T-helper 22 cell (primary cell): ENCODE measurements at regions not wholly inside any gene's neighbourhood (a gene's known extent, or its start where the extent isn't known, plus 50 kb on each side); places are given as distances from the start of the nearest gene placed in this dataset.

Experiments used
- DNase-seq: peaks from one replicate; pipeline ENCODE4 v3.0.0-alpha.2; 2020; ENCODE audit warnings: low read depth

DNA sequence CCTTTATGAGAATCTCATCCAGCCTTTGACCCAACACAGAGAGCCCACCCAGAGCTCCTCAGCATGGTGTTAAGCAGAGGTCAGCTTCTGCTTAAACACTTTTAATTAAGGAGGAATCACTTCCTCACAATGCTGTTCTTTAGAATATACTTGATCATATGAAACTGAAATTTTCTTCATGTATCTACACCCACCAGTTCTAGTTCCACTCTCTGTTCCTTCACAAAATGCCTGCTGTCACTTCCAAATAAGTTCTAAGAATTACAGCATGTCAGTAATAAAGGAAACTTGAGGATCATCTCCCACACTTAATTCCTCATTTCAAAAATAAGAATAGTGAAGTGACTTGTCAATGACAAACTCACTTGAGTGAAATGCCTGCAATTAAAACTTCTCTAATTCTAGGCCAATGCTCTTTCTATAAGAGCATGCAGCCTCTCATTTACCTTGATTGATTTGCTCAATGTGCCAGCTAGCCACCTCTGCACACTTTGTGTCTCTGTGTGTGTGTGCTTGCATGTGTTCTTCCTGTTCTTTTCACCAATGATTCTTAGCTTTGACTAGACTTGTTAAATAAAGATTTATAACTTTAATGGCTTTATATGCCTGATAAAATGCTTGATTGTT, 356.3 kb downstream of the PLPP3 start:
- DNase-seq, result no peak

GRCh38 chr1:56220021-56220420, 359.3 kb downstream of the PLPP3 start:
- no peak for DNase-seq

DNA sequence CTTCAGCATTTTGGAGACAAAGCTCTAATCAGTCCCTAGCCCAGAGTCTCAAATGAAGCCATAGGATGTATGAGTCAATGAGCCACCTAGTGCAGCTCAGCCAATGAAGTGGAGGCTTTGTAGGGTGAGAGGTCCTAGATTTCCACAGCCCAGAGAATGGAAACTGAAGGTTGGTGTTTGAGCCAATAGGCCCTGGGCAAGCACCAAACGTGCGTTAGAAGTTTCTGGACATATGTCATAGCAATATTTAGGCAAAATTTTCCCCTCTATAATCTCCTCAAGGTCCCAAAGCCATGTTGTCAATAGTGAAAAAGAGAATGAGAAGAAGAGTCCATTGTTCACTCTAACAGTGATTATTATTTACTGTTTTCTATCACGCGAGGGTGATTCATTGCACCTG, 361.3 kb downstream of the PLPP3 start:
- no peak for DNase-seq

DNA sequence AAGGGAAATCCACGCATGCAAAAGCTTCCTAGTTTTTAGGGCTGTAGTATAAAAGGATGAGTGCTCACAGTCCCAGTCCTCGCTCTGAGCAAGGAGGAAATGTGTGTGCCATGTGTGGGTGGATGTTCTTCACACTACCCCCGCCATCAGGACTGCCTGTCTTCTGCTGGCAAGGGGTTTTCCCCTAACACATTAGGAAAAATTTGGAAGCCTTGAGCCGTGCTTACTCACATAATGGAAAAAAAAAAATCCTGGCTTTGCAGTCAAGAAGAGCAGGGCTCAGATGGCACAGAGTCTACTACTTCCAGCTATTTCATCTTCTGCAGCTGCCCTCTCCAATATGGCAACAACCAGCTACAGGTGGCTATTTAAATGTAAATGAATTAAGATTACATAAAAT, 363.1 kb downstream of the PLPP3 start:
- no peak for DNase-seq

DNA sequence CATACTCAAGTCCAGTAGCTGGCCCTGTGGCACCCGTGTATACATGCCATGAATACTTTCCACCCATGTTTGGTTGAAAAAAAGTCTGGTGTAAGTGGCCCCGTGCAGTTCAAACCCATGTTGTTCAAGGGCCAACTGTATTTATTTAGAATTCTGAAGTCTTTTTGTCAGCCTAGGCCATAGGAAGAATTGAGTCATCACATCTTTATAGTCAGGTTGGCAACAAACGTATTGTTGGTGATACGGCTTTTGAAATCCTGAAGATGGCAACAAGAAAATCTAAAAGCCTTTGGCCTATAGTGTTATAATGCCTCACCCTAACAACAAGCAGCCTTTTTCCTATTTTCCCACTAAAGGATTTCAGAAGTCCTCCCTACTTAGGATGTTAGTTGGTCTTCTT, 363.6 kb downstream of the PLPP3 start:
- DNase-seq, result no peak

GRCh38 chr1:56215086-56215485, 364.3 kb downstream of the PLPP3 start:
- no peak for DNase-seq

GRCh38 chr1:56213068-56213467, 366.3 kb downstream of the PLPP3 start:
- DNase-seq, result no peak

DNA sequence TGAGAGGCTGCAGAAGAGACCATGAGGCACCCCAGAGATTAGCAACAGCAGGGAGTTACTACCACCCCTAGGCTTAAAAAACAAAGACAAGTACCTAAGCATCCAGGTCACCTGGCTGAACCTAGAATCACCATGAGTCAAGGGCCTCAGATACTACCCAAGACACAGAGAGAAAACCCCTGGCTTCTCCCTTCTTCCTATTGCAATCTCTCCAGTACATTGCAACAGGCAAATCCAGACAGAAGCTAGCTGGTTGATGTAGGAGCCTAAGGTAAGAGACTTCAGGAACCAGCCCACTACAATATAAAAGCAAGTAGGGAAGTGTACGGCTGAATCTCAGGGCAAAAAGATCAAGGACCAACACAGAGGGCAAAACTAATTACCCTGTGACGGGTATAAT, 367.2 kb downstream of the PLPP3 start:
- no peak for DNase-seq

DNA sequence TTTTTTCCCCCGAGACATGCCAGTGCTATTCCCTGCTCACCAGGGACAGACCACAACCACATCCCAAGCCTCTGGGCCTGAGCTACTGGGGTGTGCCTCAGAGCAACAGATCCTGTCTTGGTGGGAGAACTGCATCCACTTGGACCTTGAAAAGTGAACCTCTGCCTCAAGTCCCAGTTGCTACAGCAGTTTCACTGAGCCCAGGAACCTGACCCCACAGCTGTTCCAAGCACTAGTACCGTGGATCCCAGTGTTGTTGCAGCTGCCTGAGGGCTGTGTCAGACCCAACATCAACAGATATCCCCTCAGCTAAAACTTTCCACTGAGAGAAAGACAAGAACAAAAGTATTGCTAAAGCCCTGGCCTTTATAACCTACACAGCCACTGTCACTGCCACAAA, 373.0 kb downstream of the PLPP3 start:
- no peak for DNase-seq

DNA sequence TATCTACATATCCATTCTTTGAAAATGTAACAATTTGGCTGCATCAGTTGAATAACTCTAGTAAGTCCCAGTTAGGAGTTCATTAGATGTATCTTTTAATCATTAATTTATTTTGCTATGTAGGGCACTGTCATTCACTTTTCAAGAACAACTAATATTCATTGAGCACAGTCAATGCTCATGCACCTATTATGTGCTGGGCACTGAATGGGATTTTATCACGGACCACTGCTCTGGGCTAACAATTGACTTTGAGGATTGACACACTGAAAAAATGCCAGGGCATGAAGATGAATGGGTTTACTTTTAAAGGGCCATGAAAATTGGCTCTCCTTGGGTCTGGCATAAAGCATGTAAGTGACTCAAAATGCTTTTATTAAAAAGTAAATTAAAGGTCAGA, 375.2 kb downstream of the PLPP3 start:
- no peak for DNase-seq

GRCh38 chr1:56202796-56203492, 376.4 kb downstream of the PLPP3 start:
- no peak for DNase-seq

- DNase-seq, result no peak
Measured at GRCh38 chr1:56202186-56202585, 377.2 kb downstream of the PLPP3 start.

GRCh38 chr1:56200896-56201295, 378.5 kb downstream of the PLPP3 start:
- no peak for DNase-seq

DNA sequence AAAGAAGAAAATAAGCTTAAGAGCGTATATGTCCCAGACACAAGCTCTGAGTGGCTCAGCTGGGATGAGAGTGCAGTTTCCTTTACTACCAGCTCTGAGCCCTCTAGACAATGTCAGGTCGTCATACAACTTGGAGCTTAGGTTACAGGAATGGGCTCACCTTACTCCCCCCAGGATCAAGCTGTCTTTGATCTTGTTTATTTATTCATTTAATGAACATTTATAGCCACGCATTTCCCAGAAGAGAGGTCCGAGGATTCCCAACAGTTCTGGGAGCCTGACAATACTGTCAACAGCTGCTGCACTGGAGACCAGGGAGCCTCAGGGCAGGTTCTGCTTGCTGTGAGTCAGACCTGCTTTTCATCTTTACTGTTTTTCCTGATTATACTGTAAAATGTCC, 378.9 kb downstream of the PLPP3 start:
- no peak for DNase-seq

- DNase-seq, result no peak
Measured at GRCh38 chr1:56199956-56200355, 379.4 kb downstream of the PLPP3 start.

DNA sequence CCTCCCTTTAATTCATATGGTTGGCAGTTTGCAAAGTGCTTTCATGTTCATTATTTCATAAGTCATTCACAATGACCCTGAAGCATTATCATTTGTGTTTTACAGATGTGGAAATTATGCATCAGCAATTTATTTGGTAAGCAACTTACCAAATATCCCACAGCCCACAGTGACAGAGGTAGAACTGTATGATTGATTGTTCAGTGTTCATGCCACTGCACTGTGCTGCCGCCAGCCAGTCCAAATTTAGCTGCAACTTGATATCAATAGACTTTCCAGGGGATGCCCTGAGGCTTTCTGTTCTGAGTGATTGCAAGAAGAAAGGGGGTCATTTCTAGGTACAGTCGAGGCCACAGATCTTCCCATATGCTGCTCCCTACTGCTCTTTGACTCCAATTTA, 380.3 kb downstream of the PLPP3 start:
- DNase-seq, result no peak

DNA sequence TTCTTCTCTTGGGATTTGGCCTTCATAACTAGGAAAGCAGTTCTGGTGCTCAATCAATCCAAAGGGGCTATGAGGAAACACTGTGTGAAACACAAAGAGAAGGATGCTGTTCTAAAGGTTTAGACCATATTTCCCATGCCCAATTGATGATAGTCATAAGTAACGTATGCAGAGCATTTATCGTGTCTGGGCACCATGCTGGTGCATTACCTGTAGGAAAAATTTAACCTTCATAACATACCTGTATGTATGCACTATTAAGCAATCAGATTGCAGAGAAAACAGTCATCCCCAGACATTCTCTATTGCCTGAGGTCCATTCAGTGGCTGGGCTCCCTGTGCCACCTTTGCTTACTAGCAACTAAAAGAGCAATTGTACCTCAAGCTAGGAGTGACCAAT, 381.4 kb downstream of the PLPP3 start:
- DNase-seq, result no peak

DNA sequence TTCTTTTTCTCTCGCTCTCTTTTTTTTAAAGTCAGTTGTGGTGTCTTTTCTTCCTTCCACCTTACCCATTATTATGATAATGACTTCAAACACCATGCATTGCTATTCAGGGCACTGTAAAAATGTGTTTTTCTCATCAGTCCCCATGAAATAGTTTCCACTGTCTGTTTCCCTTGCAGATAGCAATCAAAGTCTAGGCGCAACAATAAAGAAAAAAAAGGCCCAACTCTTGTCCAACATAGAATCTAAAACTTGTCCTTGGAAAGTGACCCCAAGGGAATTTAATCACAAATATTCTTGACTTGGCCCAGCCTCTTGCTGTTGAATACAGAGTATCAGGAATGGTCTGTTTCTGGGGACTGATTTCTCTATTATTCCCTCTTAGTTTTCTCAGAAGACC, 382.5 kb downstream of the PLPP3 start:
- no peak for DNase-seq

DNA sequence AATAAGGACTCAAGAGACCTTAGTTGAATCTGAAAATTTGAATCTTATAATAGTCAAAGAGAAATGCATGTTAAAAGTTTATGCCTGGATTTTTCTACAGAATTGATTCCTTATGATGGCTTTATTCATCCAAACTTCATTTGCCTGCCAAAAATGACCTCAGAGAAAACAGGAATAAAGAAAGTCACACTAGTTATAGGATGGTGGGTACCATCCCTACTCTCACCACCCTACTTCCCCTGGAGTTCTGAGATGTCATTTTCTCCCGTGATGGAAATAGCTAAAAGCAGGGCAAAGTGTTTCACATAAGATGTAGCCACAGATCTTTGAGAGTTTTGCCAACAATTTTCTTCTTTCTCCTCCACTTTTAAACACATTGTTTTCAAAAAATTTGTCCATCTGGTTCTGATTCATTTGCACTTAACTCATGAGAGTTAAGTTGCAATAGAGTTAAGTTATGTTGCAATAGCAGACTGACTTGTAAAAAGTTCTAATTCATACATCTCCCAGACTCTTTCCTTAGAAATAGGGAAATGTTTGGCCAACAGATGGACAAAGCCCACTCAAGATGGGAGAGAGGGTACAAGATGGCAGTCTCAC, 384.6 kb downstream of the PLPP3 start:
- DNase-seq, result no peak

- no peak for DNase-seq
Measured at GRCh38 chr1:56193656-56194055, 385.7 kb downstream of the PLPP3 start.

DNA sequence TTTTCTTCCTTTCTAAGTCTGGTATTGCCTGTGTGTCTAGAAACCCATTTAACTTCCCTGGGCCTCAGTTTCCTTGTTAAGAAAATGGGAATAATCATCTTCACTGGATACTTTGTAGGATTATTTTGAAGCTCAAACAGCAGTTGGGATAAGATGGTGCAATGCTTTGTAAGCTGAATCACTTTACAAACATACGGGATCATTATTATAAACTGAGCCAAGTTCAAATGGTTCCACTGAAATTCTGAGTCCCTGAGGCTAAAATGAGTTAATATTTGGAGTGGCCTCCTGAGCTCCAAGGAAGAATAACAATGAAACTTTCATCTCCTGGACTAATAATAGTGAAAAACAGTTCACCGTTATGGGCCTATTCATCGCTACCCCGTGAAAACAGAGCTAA, 388.0 kb downstream of the PLPP3 start:
- no peak for DNase-seq

DNA sequence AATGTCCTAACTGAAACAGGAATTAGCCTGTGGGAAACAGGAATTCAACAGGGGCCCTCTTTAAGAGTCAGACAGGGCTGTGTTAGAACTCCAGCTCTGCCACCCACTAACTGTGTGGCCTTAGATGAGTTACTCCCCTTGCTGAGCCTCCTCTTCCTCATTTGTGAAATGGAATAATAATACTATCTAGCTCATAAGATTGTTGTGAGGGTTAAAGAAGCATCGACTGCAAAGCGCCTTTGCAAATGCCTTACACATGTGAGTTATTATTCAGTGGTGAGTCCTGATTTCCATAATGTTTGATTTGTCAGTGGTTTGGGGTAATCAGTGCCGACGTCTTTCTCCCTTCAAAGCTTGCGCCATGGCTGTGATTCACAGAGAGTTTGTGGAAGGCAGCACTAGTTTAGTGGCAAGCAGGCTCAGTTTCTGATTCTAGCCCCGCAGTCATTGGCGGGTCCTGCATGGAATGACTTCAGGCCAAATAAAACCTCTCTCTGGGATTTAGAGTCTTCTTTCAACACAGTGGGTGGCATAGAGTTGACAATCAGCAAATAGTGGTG, 388.5 kb downstream of the PLPP3 start:
- no peak for DNase-seq
